H1 (cell line): ENCODE measurements at regions not wholly inside any gene's neighbourhood (a gene's known extent, or its start where the extent isn't known, plus 50 kb on each side); places are given as distances from the start of the nearest gene placed in this dataset.
"Not testable (repeated sequence)": the region's sequence is repeated elsewhere in the genome, so short reads cannot be mapped to it uniquely, and the experiment has no call there.

ENCODE experiments used
- CTCF ChIA-PET: fragments of 300-600 bp; sonication (Branson Sonifier 250); formaldehyde crosslinking; loops from one replicate; lab custom pipeline; 2021; ENCODE audit not compliant: partially characterized antibody; lab: Charles Lee
- POLR2A ChIA-PET: fragments of 300-600 bp; sonication (Branson Sonifier 250); formaldehyde crosslinking; loops from one replicate; lab custom pipeline; 2021; ENCODE audit warnings: inconsistent platforms; ENCODE audit not compliant: partially characterized antibody; lab: Charles Lee
- DNase-seq, 2 experiments: peaks; one replicate each; pipeline versions ENCODE4 v3.0.0 to v3.0.0-alpha.2; 2010 to 2022; ENCODE audit warnings: low spot score in 2 of 2, low read depth in 1 of 2, mixed read lengths in 1 of 2
- FAIRE-seq: peaks from 2 replicates; lab custom pipeline; 2011; peaks lifted over from hg19 to GRCh38; lab: Jason Lieb, UNC
- H2AFZ ChIP-seq: 2 replicates; pipeline ENCODE4 v1.8.1; 2012; ENCODE audit warnings: low read length, inconsistent platforms
- H2AK5ac ChIP-seq: 2 replicates; pipeline ENCODE4 v1.6.1; 2013; ENCODE audit warnings: low read depth, low read length
- H2BK120ac ChIP-seq: replicated peaks from 2 replicates; pipeline ENCODE3; 2013; ENCODE audit warnings: low read depth, low read length, inconsistent platforms
- H2BK12ac ChIP-seq: 2 replicates; pipeline ENCODE4 v1.6.1; 2013; ENCODE audit warnings: low read depth, low read length
- H2BK15ac ChIP-seq: 2 replicates; pipeline ENCODE4 v1.6.1; 2013; ENCODE audit warnings: low read length
- H2BK20ac ChIP-seq: 2 replicates; pipeline ENCODE4 v1.6.1; 2013; ENCODE audit warnings: low read length
- H2BK5ac ChIP-seq: 2 replicates; pipeline ENCODE4 v1.6.1; 2013; ENCODE audit warnings: low read depth, low read length
- H3K14ac ChIP-seq: 2 replicates; pipeline ENCODE4 v1.6.1; 2013; ENCODE audit warnings: inconsistent platforms; ENCODE audit not compliant: insufficient read length
- H3K18ac ChIP-seq: 2 replicates; pipeline ENCODE4 v1.6.1; 2013; ENCODE audit warnings: low read length; ENCODE audit errors: extremely low read depth
- H3K23ac ChIP-seq: 2 replicates; pipeline ENCODE4 v1.6.1; 2013; ENCODE audit warnings: inconsistent platforms; ENCODE audit not compliant: insufficient read length
- H3K23me2 ChIP-seq: 2 replicates; pipeline ENCODE4 v1.6.1; 2013; ENCODE audit warnings: low read depth, low read length
- H3K27ac ChIP-seq: 2 replicates; pipeline ENCODE4 v1.6.1; 2011; ENCODE audit warnings: low read depth, low read length, inconsistent platforms
- H3K27me3 ChIP-seq, 4 experiments: replicated peaks in 1 of 4; 1 replicate in 1 of 4; 2 replicates in 3 of 4; pipeline versions ENCODE4 v1.6.1 to v1.8.1; 2011 to 2013; ENCODE audit warnings: low read length in 3 of 4, mild to moderate bottlenecking in 3 of 4, inconsistent platforms in 2 of 4, mixed read lengths in 2 of 4, moderate library complexity in 1 of 4; ENCODE audit not compliant: control insufficient read depth in 3 of 4, insufficient read depth in 3 of 4; ENCODE audit errors: extremely low read depth in 1 of 4
- H3K36me3 ChIP-seq, 4 experiments: 2 replicates each; pipeline versions ENCODE4 v1.6.1 to v1.8.1; 2011 to 2013; ENCODE audit warnings: mild to moderate bottlenecking in 4 of 4, low read length in 3 of 4, moderate library complexity in 2 of 4, control low read depth in 1 of 4, inconsistent platforms in 1 of 4; ENCODE audit not compliant: insufficient read depth in 4 of 4, control insufficient read depth in 2 of 4
- H3K4ac ChIP-seq: replicated peaks from 2 replicates; pipeline ENCODE3; 2013; ENCODE audit warnings: low read length, low read depth, mixed read lengths, inconsistent platforms; ENCODE audit not compliant: insufficient read length
- H3K4me1 ChIP-seq, 4 experiments: replicated peaks in 1 of 4; 1 replicate in 1 of 4; 2 replicates in 3 of 4; pipeline versions ENCODE4 v1.6.1 to v1.8.1; 2011 to 2013; ENCODE audit warnings: low read length in 3 of 4, inconsistent platforms in 2 of 4, mixed read lengths in 1 of 4; ENCODE audit not compliant: insufficient read depth in 4 of 4, control insufficient read depth in 3 of 4
- H3K4me2 ChIP-seq, 2 experiments: 2 replicates each; pipeline versions ENCODE4 v1.6.1 to v1.8.1; 2011 to 2013; ENCODE audit warnings: low read depth in 2 of 2, low read length in 2 of 2, control low read depth in 1 of 2, inconsistent platforms in 1 of 2, mild to moderate bottlenecking in 1 of 2; ENCODE audit not compliant: insufficient read depth in 1 of 2
- H3K4me3 ChIP-seq, 4 experiments: fragments of 200-600, 300-600 bp in 1 of 4; sonication (generic), shearing (Covaris generic), sonication (Bioruptor Twin) in 1 of 4; 2 replicates each; pipeline versions ENCODE4 v1.5.1 to v1.8.1; 2011 to 2016; ENCODE audit warnings: low read length in 4 of 4, low read depth in 3 of 4, control low read depth in 2 of 4, inconsistent platforms in 2 of 4, mild to moderate bottlenecking in 2 of 4, mixed read lengths in 1 of 4, moderate library complexity in 1 of 4; ENCODE audit not compliant: insufficient read depth in 2 of 4; ENCODE audit errors: extremely low read depth in 1 of 4
- H3K56ac ChIP-seq: replicated peaks from 2 replicates; pipeline ENCODE3; 2013; ENCODE audit warnings: low read depth, mild to moderate bottlenecking, mixed read lengths, low read length, inconsistent platforms; ENCODE audit not compliant: insufficient read length
- H3K79me1 ChIP-seq: 2 replicates; pipeline ENCODE4 v1.6.1; 2013; ENCODE audit warnings: low read depth, low read length, control low read depth
- H3K79me2 ChIP-seq, 2 experiments: 2 replicates each; pipeline versions ENCODE4 v1.6.1 to v1.8.1; 2012 to 2013; ENCODE audit warnings: low read length in 2 of 2, mild to moderate bottlenecking in 2 of 2, inconsistent platforms in 1 of 2; ENCODE audit not compliant: insufficient read depth in 2 of 2, control insufficient read depth in 1 of 2
- H3K9ac ChIP-seq, 4 experiments: replicated peaks in 1 of 4; 1 replicate in 1 of 4; 2 replicates in 3 of 4; pipeline versions ENCODE4 v1.6.1 to v1.8.1; 2011 to 2013; ENCODE audit warnings: low read depth in 3 of 4, low read length in 3 of 4, control low read depth in 2 of 4, mild to moderate bottlenecking in 2 of 4, moderate library complexity in 2 of 4, inconsistent platforms in 1 of 4; ENCODE audit errors: extremely low read depth in 1 of 4
- H3K9me3 ChIP-seq, 2 experiments: 2 replicates each; pipeline versions ENCODE4 v1.6.1 to v1.8.1; 2012 to 2013; ENCODE audit warnings: mild to moderate bottlenecking in 2 of 2, moderate library complexity in 2 of 2, control low read depth in 1 of 2, inconsistent platforms in 1 of 2, low read depth in 1 of 2, low read length in 1 of 2, mixed read lengths in 1 of 2; ENCODE audit not compliant: insufficient read depth in 2 of 2
- H4K20me1 ChIP-seq, 2 experiments: replicated peaks in 1 of 2; 2 replicates each; pipeline versions ENCODE3 to v1.8.1; 2011 to 2013; ENCODE audit warnings: inconsistent platforms in 2 of 2, low read length in 2 of 2, mild to moderate bottlenecking in 1 of 2; ENCODE audit not compliant: insufficient read depth in 2 of 2, control insufficient read depth in 1 of 2
- H4K5ac ChIP-seq: 2 replicates; pipeline ENCODE4 v1.6.1; 2013; ENCODE audit warnings: low read length, low read depth, mixed read lengths, inconsistent platforms; ENCODE audit not compliant: insufficient read length
- H4K8ac ChIP-seq: 2 replicates; pipeline ENCODE4 v1.8.0; 2013; ENCODE audit warnings: mild to moderate bottlenecking, moderate library complexity, low read length, inconsistent platforms; ENCODE audit not compliant: insufficient read depth; ENCODE audit errors: extremely low read depth
- H4K91ac ChIP-seq: replicated peaks from 2 replicates; pipeline ENCODE3; 2013; ENCODE audit warnings: low read length, mixed read lengths, inconsistent platforms; ENCODE audit not compliant: insufficient read length
- WGBS, 2 experiments: shearing (Covaris generic) in 1 of 2; methylation state at CpG; one replicate each; pipeline versions ENCODE4 v1.1.6 to v1.1.7; 2013 to 2015; ENCODE audit warnings: low lambda C conversion rate in 2 of 2, mixed read lengths in 2 of 2, inconsistent platforms in 1 of 2, low coverage in 1 of 2, missing lambda C conversion rate in 1 of 2; ENCODE audit not compliant: insufficient replicate concordance in 2 of 2, insufficient coverage in 1 of 2, insufficient read length in 1 of 2; ENCODE audit errors: extremely low coverage in 1 of 2, missing lambda C conversion rate in 1 of 2; 5-methylcytosine and 5-hydroxymethylcytosine counted together

GRCh38 chr3:34090379-34090778 lies 291.9 kb downstream of the PDCD6IP start:
- H2BK5ac ChIP-seq, H3K4me2 ChIP-seq, H3K23me2 ChIP-seq, H3K56ac ChIP-seq, H3K27me3 ChIP-seq, H2BK12ac ChIP-seq, H3K23ac ChIP-seq, POLR2A ChIA-PET, H3K79me1 ChIP-seq, H3K4me1 ChIP-seq, H4K91ac ChIP-seq, H3K4ac ChIP-seq, H2BK15ac ChIP-seq, H3K79me2 ChIP-seq, H3K36me3 ChIP-seq, H3K9ac ChIP-seq, H3K18ac ChIP-seq, H3K4me3 ChIP-seq, H2BK20ac ChIP-seq, FAIRE-seq, H4K20me1 ChIP-seq, H2AK5ac ChIP-seq, H3K14ac ChIP-seq, H2BK120ac ChIP-seq, DNase-seq, H4K8ac ChIP-seq, H4K5ac ChIP-seq, H3K27ac ChIP-seq, H2AFZ ChIP-seq: not testable (repeated sequence)
- WGBS, 2 experiments, result 84% methylated on average over 7 of the region's 7 CpGs; no CpG with 5 or more reads in 1 of the 2 experiments
- H3K9me3 ChIP-seq, result peaks cover 14 to 19% of the 10 kb centered on the region in 2 experiments; a peak in 3 of 4 replicates
- CTCF ChIA-PET, result interaction anchor here (1.4 to 2.0 kb wide), 2 partner anchors 13 to 16 kb away, joined by 4 to 5 read pairs; no protein-coding TSS in a partner anchor
